ENCODE measurements at regions not wholly inside any gene's neighbourhood (a gene's known extent, or its start where the extent isn't known, plus 50 kb on each side); places are given as distances from the start of the nearest gene placed in this dataset.
"Not testable (repeated sequence)": the region's sequence is repeated elsewhere in the genome, so short reads cannot be mapped to it uniquely, and the experiment has no call there.

- no peak for DNase-seq
These were observed 129.9 kb upstream of the TGFBR2 start for GRCh38 chr3:30476368-30477084.

GRCh38 chr3:30477149-30477921 lies 129.1 kb upstream of the TGFBR2 start:
- DNase-seq = no peak

GRCh38 chr3:30479737-30480136 lies 126.7 kb upstream of the TGFBR2 start:
- not testable (repeated sequence) for DNase-seq

GRCh38 chr3:30480156-30480555 lies 126.2 kb upstream of the TGFBR2 start:
- not testable (repeated sequence) for DNase-seq

- no peak for DNase-seq
These were observed 125.8 kb upstream of the TGFBR2 start for GRCh38 chr3:30480587-30480986.

- no peak for DNase-seq
These were observed 125.2 kb upstream of the TGFBR2 start for GRCh38 chr3:30481241-30481640.

- not testable (repeated sequence) for DNase-seq
These were observed 122.2 kb upstream of the TGFBR2 start for GRCh38 chr3:30484229-30484628.

- DNase-seq = no peak
These were observed 120.0 kb upstream of the TGFBR2 start for GRCh38 chr3:30486368-30486767.

GRCh38 chr3:30488070-30488756 lies 118.2 kb upstream of the TGFBR2 start:
- no peak for DNase-seq

- DNase-seq = no peak
These were observed 113.8 kb upstream of the TGFBR2 start for GRCh38 chr3:30492322-30493192.

GRCh38 chr3:30493911-30494311 lies 112.5 kb upstream of the TGFBR2 start:
- DNase-seq = no peak

GRCh38 chr3:30495172-30496065 lies 111.0 kb upstream of the TGFBR2 start:
- DNase-seq = no peak

GRCh38 chr3:30496066-30496966 lies 110.1 kb upstream of the TGFBR2 start:
- DNase-seq = no peak

- no peak for DNase-seq
These were observed 107.8 kb upstream of the TGFBR2 start for GRCh38 chr3:30498587-30498967.

GRCh38 chr3:30500666-30501399 lies 105.6 kb upstream of the TGFBR2 start:
- no peak for DNase-seq

- DNase-seq = no peak
These were observed 104.9 kb upstream of the TGFBR2 start for GRCh38 chr3:30501526-30501925.

GRCh38 chr3:30502051-30502741 lies 104.2 kb upstream of the TGFBR2 start:
- no peak for DNase-seq

GRCh38 chr3:30502742-30503073 lies 103.7 kb upstream of the TGFBR2 start:
- no peak for DNase-seq

- DNase-seq = no peak
These were observed 103.0 kb upstream of the TGFBR2 start for GRCh38 chr3:30503446-30503845.
